ENCODE measurements at regions not wholly inside any gene's neighbourhood (a gene's known extent, or its start where the extent isn't known, plus 50 kb on each side); places are given as distances from the start of the nearest gene placed in this dataset.

- CTCF ChIA-PET = no interaction called here
- H2AK5ac ChIP-seq (ENCODE audit: low read depth, low read length) = no peak overlapping the region
- no peak overlapping the region for H3K4me2 ChIP-seq (ENCODE audit: low read depth, low read length)
- WGBS, 2 experiments (ENCODE audit: extremely low coverage in 2 of 2, insufficient read length in 1 of 2) = 7% methylated on average over 3 of the region's 6 CpGs; no CpG with 5 or more reads in 1 of the 2 experiments
- H3K9me3 ChIP-seq (ENCODE audit: control insufficient read depth, insufficient read depth, low read length) = no peaks in the 10 kb centered on the region; the same call in none of the 2 replicates
- no peak overlapping the region for H3K4me3 ChIP-seq (ENCODE audit: insufficient read depth, low read depth, low read length)
- TF ChIP-seq NFE2L2 (IDR thresholded peaks at IDR 0.05; ENCODE audit: low read depth, low read length) = no peak
- TF ChIP-seq SMC3 (IDR thresholded peaks at IDR 0.05; ENCODE audit: low read depth, low read length) = no peak
- TF ChIP-seq MXI1 (IDR thresholded peaks at IDR 0.05; ENCODE audit: borderline replicate concordance, low read depth, low read length) = no peak
- TF ChIP-seq ELK1 (IDR thresholded peaks at IDR 0.05; ENCODE audit: borderline replicate concordance, low read depth, low read length) = no peak
- TF ChIP-seq FOS (IDR thresholded peaks at IDR 0.05; ENCODE audit: low read depth, low read length) = no peak
- no peak for TF ChIP-seq BHLHE40 (IDR thresholded peaks at IDR 0.05; ENCODE audit: low read depth, low read length)
- TF ChIP-seq MAZ (IDR thresholded peaks at IDR 0.05; ENCODE audit: borderline replicate concordance, low read depth, low read length) = no peak
- TF ChIP-seq RAD21 (IDR thresholded peaks at IDR 0.05; ENCODE audit: low read length) = no peak
- no peak for TF ChIP-seq CHD1 (IDR thresholded peaks at IDR 0.05; ENCODE audit: low read depth, low read length)
- TF ChIP-seq POLR2A (IDR thresholded peaks at IDR 0.05; ENCODE audit: low read depth, low read length) = no peak
- TF ChIP-seq USF2 (IDR thresholded peaks at IDR 0.05; ENCODE audit: low read depth, low read length) = no peak
- no peak for TF ChIP-seq CTCF (conservative IDR thresholded peaks at IDR 0.05; ENCODE audit: low read depth, low read length)
- no peak for TF ChIP-seq CEBPB (IDR thresholded peaks at IDR 0.05; ENCODE audit: low read depth, low read length)
- no peak for TF ChIP-seq RFX5 (IDR thresholded peaks at IDR 0.05; ENCODE audit: low read depth, low read length)
- no peak for TF ChIP-seq MAFK (IDR thresholded peaks at IDR 0.05; ENCODE audit: low read depth, low read length)
- no peak for TF ChIP-seq RCOR1 (IDR thresholded peaks at IDR 0.05; ENCODE audit: insufficient replicate concordance, low read length)
- no peaks in the 10 kb centered on the region for H3K4me1 ChIP-seq (ENCODE audit: control insufficient read depth, insufficient read depth, low read length)
- H4K8ac ChIP-seq (ENCODE audit: low read depth in 2 of 2, low read length in 2 of 2) = no peak overlapping the region
- H3K18ac ChIP-seq (ENCODE audit: low read depth, low read length) = no peak overlapping the region
- H3K23ac ChIP-seq (ENCODE audit: low read depth, low read length) = no peak overlapping the region
- H2BK15ac ChIP-seq (ENCODE audit: low read depth, low read length) = no peak overlapping the region
- in situ Hi-C loops (cut with MboI; ENCODE audit: low sequenced_read_pairs) (no loop called here), intact Hi-C loops (cut with micrococcal nuclease) (no loop called here), dilution Hi-C loops (cut with HindIII; ENCODE audit: low sequenced_read_pairs, unreplicated experiment) (no loop called here)
- POLR2A ChIA-PET (ENCODE audit: unreplicated experiment) = no interaction called here
- H2BK5ac ChIP-seq (ENCODE audit: low read depth, low read length, poor library complexity, severe bottlenecking) = no peak overlapping the region
- no peaks in the 10 kb centered on the region for H3K79me1 ChIP-seq (ENCODE audit: low read depth in 1 of 2, low read length in 2 of 2)
- ATAC-seq (ENCODE audit: low read depth) (no peak), DNase-seq (no peak)
- H3K4ac ChIP-seq (ENCODE audit: low read depth, low read length) = no peak overlapping the region
- no peaks in the 10 kb centered on the region for H4K20me1 ChIP-seq (ENCODE audit: insufficient read depth, low read length)
- no peak overlapping the region for H2BK20ac ChIP-seq (ENCODE audit: low read depth, low read length)
- no peak overlapping the region for H2AFZ ChIP-seq (replicated peaks; ENCODE audit: low read length, poor library complexity)
- H3K14ac ChIP-seq (replicated peaks; ENCODE audit: low read depth, low read length) = no peak overlapping the region
- H3K27me3 ChIP-seq (ENCODE audit: control insufficient read depth, insufficient read depth, low read length) = no peaks in the 10 kb centered on the region
- H4K5ac ChIP-seq (ENCODE audit: low read depth, low read length) = no peak overlapping the region
- BruUV-seq (replicated peaks) = no TSS peak
- H2AK9ac ChIP-seq (replicated peaks; ENCODE audit: low read depth, low read length, poor library complexity) = no peak overlapping the region
- H3K9me1 ChIP-seq (ENCODE audit: insufficient read depth, low read length) = no peaks in the 10 kb centered on the region
- H3K27ac ChIP-seq (ENCODE audit: insufficient read depth, low read length) = no peak overlapping the region
- H3K9ac ChIP-seq (ENCODE audit: low read depth, low read length) = no peak overlapping the region
- no peaks in the 10 kb centered on the region for H3K36me3 ChIP-seq (ENCODE audit: control insufficient read depth, insufficient read depth, low read length)
- H3K56ac ChIP-seq (ENCODE audit: extremely low read depth, insufficient read depth, low read length) = no peak overlapping the region
- H2BK120ac ChIP-seq (ENCODE audit: low read depth, low read length) = no peak overlapping the region
- H4K91ac ChIP-seq (ENCODE audit: insufficient read depth, low read depth, low read length) = no peak overlapping the region
Observed at GRCh38 chr1:213914392-213914791, 73.4 kb upstream of the PROX1 start.

Measured in IMR-90 (cell line).